ENCODE measurements at regions not wholly inside any gene's neighbourhood (a gene's known extent, or its start where the extent isn't known, plus 50 kb on each side); places are given as distances from the start of the nearest gene placed in this dataset.

- no peak for DNase-seq (ENCODE audit: low read depth)
- H3K4me3 ChIP-seq (ENCODE audit: low read depth, low read length) = no peak overlapping the region
- TF ChIP-seq POLR2A (IDR thresholded peaks at IDR 0.05; ENCODE audit: extremely low read depth, insufficient read length) (no peak), MAX (IDR thresholded peaks at IDR 0.05; ENCODE audit: low read depth, low read length) (no peak), MYC (IDR thresholded peaks at IDR 0.05; ENCODE audit: low read depth, low read length) (no peak)
- TF ChIP-seq, protein P1, sequence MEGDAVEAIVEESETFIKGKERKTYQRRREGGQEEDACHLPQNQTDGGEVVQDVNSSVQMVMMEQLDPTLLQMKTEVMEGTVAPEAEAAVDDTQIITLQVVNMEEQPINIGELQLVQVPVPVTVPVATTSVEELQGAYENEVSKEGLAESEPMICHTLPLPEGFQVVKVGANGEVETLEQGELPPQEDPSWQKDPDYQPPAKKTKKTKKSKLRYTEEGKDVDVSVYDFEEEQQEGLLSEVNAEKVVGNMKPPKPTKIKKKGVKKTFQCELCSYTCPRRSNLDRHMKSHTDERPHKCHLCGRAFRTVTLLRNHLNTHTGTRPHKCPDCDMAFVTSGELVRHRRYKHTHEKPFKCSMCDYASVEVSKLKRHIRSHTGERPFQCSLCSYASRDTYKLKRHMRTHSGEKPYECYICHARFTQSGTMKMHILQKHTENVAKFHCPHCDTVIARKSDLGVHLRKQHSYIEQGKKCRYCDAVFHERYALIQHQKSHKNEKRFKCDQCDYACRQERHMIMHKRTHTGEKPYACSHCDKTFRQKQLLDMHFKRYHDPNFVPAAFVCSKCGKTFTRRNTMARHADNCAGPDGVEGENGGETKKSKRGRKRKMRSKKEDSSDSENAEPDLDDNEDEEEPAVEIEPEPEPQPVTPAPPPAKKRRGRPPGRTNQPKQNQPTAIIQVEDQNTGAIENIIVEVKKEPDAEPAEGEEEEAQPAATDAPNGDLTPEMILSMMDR (IDR thresholded peaks at IDR 0.05; ENCODE audit: low read depth, low read length) = no peak
Measured at GRCh38 chr11:97118614-97119200, 728.9 kb downstream of the JRKL start.

DNA sequence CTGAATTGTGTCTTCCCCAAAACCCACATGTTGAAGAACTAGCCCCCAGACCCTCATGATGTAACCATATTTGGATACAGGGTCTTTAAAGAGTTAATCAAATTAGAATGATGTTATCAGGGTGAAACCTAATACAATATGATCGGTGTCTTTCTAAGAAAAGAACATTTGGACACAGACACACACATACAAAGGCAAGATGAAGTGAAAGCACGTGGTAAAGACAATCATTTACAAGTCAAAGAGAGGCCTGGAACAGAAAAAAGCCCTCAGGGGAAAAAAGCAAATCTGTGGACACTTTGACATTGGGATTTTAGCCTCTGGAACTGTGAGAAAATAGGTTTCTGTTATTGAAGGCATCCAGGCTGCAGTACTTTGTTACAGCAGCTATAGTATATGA lies 733.4 kb downstream of the JRKL start:
- no peak for TF ChIP-seq POLR2A (IDR thresholded peaks at IDR 0.05; ENCODE audit: extremely low read depth, insufficient read length)
- TF ChIP-seq MYC (IDR thresholded peaks at IDR 0.05; ENCODE audit: low read depth, low read length) = no peak
- TF ChIP-seq MAX (IDR thresholded peaks at IDR 0.05; ENCODE audit: low read depth, low read length) = no peak
- TF ChIP-seq, protein P1 (IDR thresholded peaks at IDR 0.05; ENCODE audit: low read depth, low read length) = no peak
- no peak overlapping the region for H3K4me3 ChIP-seq (ENCODE audit: low read depth, low read length)
- no peak for DNase-seq (ENCODE audit: low read depth)

GRCh38 chr11:97136067-97136466 lies 746.3 kb downstream of the JRKL start:
- H3K4me3 ChIP-seq (ENCODE audit: low read depth, low read length) = no peak overlapping the region
- no peak for DNase-seq (ENCODE audit: low read depth)
- TF ChIP-seq, protein P1 (IDR thresholded peaks at IDR 0.05; ENCODE audit: low read depth, low read length) = no peak

DNA sequence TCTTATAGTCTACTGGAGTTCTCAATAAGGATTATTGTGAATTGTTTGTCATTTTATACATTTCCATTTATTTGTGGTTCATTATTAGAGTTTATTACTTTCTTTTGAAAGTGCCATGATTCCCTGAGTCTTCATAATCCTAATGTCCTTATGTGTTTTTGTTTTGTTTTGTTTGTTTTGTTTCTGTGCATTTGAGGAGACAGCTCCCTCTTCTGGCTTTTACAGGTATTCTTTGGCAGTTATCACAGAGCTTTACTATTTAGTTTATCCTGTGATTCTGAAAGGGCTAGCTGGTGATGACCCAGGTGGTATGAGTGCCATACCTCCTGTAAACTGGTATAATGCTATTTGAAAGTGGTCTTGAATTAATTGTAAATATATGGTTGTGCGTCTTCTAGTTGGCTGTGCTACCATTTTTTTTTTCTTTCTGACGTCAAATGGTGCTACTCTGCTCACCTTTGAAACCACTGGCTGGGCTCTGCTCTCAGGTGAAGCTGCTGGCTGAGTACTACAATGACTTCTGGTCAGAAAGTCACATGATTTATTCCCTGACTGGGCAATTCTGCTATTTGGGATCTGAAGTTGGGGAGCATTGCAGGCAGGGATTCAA lies 751.2 kb downstream of the JRKL start:
- DNase-seq (ENCODE audit: low read depth) = peak; percentile 21
- no peak for TF ChIP-seq MAX (IDR thresholded peaks at IDR 0.05; ENCODE audit: low read depth, low read length)
- TF ChIP-seq, protein P1 (IDR thresholded peaks at IDR 0.05; ENCODE audit: low read depth, low read length) = peak; percentile 56
- no peak overlapping the region for H3K4me3 ChIP-seq (ENCODE audit: low read depth, low read length)

DNA sequence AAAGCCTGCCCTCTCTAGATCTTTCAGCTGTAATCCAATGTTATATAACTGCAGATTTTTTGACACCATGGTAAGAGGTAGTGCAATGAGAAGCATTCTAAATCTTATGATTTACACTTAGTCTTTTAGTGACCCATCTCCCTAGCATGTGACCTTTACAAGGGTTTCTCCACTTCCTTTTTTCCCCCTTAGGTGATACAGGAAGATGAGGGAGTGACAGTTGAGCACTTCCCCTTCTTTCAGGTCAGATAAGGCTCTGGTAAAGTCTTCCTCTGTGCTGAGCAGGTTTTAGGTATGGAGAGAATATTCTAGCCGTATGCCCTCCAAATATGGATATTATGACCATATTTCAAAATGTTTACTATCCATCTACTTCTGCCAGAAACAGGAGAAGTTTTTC lies 753.6 kb downstream of the JRKL start:
- DNase-seq (ENCODE audit: low read depth) = peak; percentile 11
- TF ChIP-seq POLR2A (IDR thresholded peaks at IDR 0.05; ENCODE audit: extremely low read depth, insufficient read length) (no peak), MAX (IDR thresholded peaks at IDR 0.05; ENCODE audit: low read depth, low read length) (no peak), MYC (IDR thresholded peaks at IDR 0.05; ENCODE audit: low read depth, low read length) (no peak)
- TF ChIP-seq, protein P1 (IDR thresholded peaks at IDR 0.05; ENCODE audit: low read depth, low read length) = no peak
- no peak overlapping the region for H3K4me3 ChIP-seq (ENCODE audit: low read depth, low read length)

DNA sequence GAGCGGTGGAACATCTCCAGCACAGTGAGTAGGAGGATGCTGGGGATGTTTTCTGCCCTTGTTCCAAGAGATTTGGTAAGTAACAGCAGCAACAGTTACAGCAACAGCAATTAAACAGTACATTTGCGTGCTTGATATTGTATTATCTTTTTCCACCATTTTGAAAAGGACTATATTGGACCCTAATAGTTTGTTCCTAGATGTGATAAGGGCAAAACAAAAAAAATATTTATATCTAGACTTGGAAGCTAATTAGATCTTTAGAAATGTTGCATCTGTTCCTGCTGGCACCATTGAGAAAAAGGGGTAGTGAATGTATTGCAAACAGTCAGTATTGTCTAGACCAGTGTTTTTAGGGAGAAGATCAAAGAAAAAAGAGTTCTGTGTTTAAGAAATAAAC lies 759.9 kb downstream of the JRKL start:
- no peak for DNase-seq (ENCODE audit: low read depth)
- TF ChIP-seq, protein P1 (IDR thresholded peaks at IDR 0.05; ENCODE audit: low read depth, low read length) = no peak
- TF ChIP-seq MYC (IDR thresholded peaks at IDR 0.05; ENCODE audit: low read depth, low read length) (no peak), MAX (IDR thresholded peaks at IDR 0.05; ENCODE audit: low read depth, low read length) (no peak), POLR2A (IDR thresholded peaks at IDR 0.05; ENCODE audit: extremely low read depth, insufficient read length) (no peak)
- no peak overlapping the region for H3K4me3 ChIP-seq (ENCODE audit: low read depth, low read length)

Data from NB4 (cell line).